IMR-90 (cell line): ENCODE measurements at regions not wholly inside any gene's neighbourhood (a gene's known extent, or its start where the extent isn't known, plus 50 kb on each side); places are given as distances from the start of the nearest gene placed in this dataset.

Experiments
- ATAC-seq: fragments of 200-7000 bp; cut with Tn5 transposase; 2 replicates; pipeline ENCODE4 v1.9.1; 2020; ENCODE audit warnings: low read depth, mild to moderate bottlenecking, moderate library complexity
- BruUV-seq: library from RNA; stranded (reverse); fragments of 400-500 nt; replicated peaks from 2 replicates; lab custom pipeline; 2021; lab: Mats Ljungman, UMichigan
- CTCF ChIA-PET: fragments of 300-600 bp; formaldehyde crosslinking; extraction: SDS; loops from one replicate; lab custom pipeline; 2021; ENCODE audit warnings: antibody characterized with exemption; lab: Yijun Ruan, JAX
- POLR2A ChIA-PET: fragments of 300-600 bp; sonication (Branson Sonifier 250); formaldehyde crosslinking; loops from one replicate; lab custom pipeline; 2022; ENCODE audit warnings: antibody characterized with exemption; ENCODE audit not compliant: unreplicated experiment; lab: Charles Lee
- DNase-seq: peaks from one replicate; pipeline ENCODE4 v3.0.0; 2013
- H2AFZ ChIP-seq: replicated peaks from 2 replicates; pipeline ENCODE3; 2013; ENCODE audit warnings: low read length, mild to moderate bottlenecking; ENCODE audit not compliant: poor library complexity
- H2AK5ac ChIP-seq: 2 replicates; pipeline ENCODE4 v1.6.1; 2013; ENCODE audit warnings: low read depth, low read length, inconsistent platforms
- H2AK9ac ChIP-seq: replicated peaks from 2 replicates; pipeline ENCODE3; 2013; ENCODE audit warnings: mild to moderate bottlenecking, low read depth, low read length, moderate library complexity; ENCODE audit not compliant: poor library complexity
- H2BK120ac ChIP-seq: 2 replicates; pipeline ENCODE4 v1.6.1; 2013; ENCODE audit warnings: low read depth, low read length, inconsistent platforms
- H2BK15ac ChIP-seq: 3 replicates; pipeline ENCODE4 v1.6.1; 2013; ENCODE audit warnings: low read depth, low read length, inconsistent platforms
- H2BK20ac ChIP-seq: 2 replicates; pipeline ENCODE4 v1.6.1; 2013; ENCODE audit warnings: low read depth, mild to moderate bottlenecking, inconsistent platforms, low read length, moderate library complexity
- H2BK5ac ChIP-seq: 2 replicates; pipeline ENCODE4 v1.6.1; 2013; ENCODE audit warnings: mild to moderate bottlenecking, low read depth, low read length, inconsistent platforms; ENCODE audit not compliant: poor library complexity, severe bottlenecking
- H3K14ac ChIP-seq: replicated peaks from 2 replicates; pipeline ENCODE4 v1.6.1; 2013; ENCODE audit warnings: low read depth, low read length, inconsistent platforms
- H3K18ac ChIP-seq: 2 replicates; pipeline ENCODE4 v1.6.1; 2013; ENCODE audit warnings: low read depth, low read length, control low read depth
- H3K23ac ChIP-seq: 2 replicates; pipeline ENCODE4 v1.6.1; 2013; ENCODE audit warnings: low read depth, low read length, inconsistent platforms
- H3K27ac ChIP-seq: 2 replicates; pipeline ENCODE4 v1.5.1; 2013; ENCODE audit warnings: mild to moderate bottlenecking, control low read depth, low read length; ENCODE audit not compliant: insufficient read depth
- H3K27me3 ChIP-seq: 2 replicates; pipeline ENCODE4 v1.6.1; 2013; ENCODE audit warnings: low read length; ENCODE audit not compliant: control insufficient read depth, insufficient read depth
- H3K36me3 ChIP-seq: 2 replicates; pipeline ENCODE4 v1.6.1; 2013; ENCODE audit warnings: low read length, mixed read lengths; ENCODE audit not compliant: control insufficient read depth, insufficient read depth
- H3K4ac ChIP-seq: 2 replicates; pipeline ENCODE4 v1.6.1; 2013; ENCODE audit warnings: low read depth, low read length, inconsistent platforms
- H3K4me1 ChIP-seq: 2 replicates; pipeline ENCODE4 v1.6.1; 2013; ENCODE audit warnings: low read length, mixed read lengths; ENCODE audit not compliant: control insufficient read depth, insufficient read depth
- H3K4me2 ChIP-seq: 2 replicates; pipeline ENCODE4 v1.6.1; 2013; ENCODE audit warnings: low read depth, mild to moderate bottlenecking, control low read depth, low read length, moderate library complexity
- H3K4me3 ChIP-seq: 2 replicates; pipeline ENCODE4 v1.5.1; 2013; ENCODE audit warnings: low read depth, mild to moderate bottlenecking, control low read depth, low read length, moderate library complexity; ENCODE audit not compliant: insufficient read depth
- H3K56ac ChIP-seq: 2 replicates; pipeline ENCODE4 v1.6.1; 2013; ENCODE audit warnings: low read length, inconsistent platforms; ENCODE audit not compliant: insufficient read depth; ENCODE audit errors: extremely low read depth
- H3K79me1 ChIP-seq, 2 experiments: 2 replicates each; pipeline ENCODE4 v1.6.1; 2013; ENCODE audit warnings: low read length in 2 of 2, inconsistent platforms in 1 of 2, low read depth in 1 of 2
- H3K9ac ChIP-seq: 2 replicates; pipeline ENCODE4 v1.6.1; 2013; ENCODE audit warnings: low read depth, low read length, control low read depth
- H3K9me1 ChIP-seq: 2 replicates; pipeline ENCODE4 v1.6.1; 2013; ENCODE audit warnings: low read length, inconsistent platforms; ENCODE audit not compliant: insufficient read depth
- H3K9me3 ChIP-seq: 2 replicates; pipeline ENCODE4 v1.6.1; 2013; ENCODE audit warnings: low read length; ENCODE audit not compliant: control insufficient read depth, insufficient read depth
- H4K20me1 ChIP-seq: 2 replicates; pipeline ENCODE4 v1.6.1; 2013; ENCODE audit warnings: low read length, inconsistent platforms; ENCODE audit not compliant: insufficient read depth
- H4K5ac ChIP-seq: 2 replicates; pipeline ENCODE4 v1.6.1; 2013; ENCODE audit warnings: mild to moderate bottlenecking, low read depth, low read length, control low read depth
- H4K8ac ChIP-seq, 2 experiments: 2 replicates each; pipeline ENCODE4 v1.6.1; 2013; ENCODE audit warnings: low read depth in 2 of 2, low read length in 2 of 2, control low read depth in 1 of 2, inconsistent platforms in 1 of 2
- H4K91ac ChIP-seq: 2 replicates; pipeline ENCODE4 v1.6.1; 2013; ENCODE audit warnings: low read depth, low read length, inconsistent platforms; ENCODE audit not compliant: insufficient read depth
- BHLHE40 ChIP-seq: fragments of 150-350 bp; IDR thresholded peaks from 2 replicates; pipeline ENCODE4 v1.6.1; 2016; ENCODE audit warnings: mild to moderate bottlenecking, low read depth, low read length
- CEBPB ChIP-seq: IDR thresholded peaks from 2 replicates; pipeline ENCODE4 v1.6.1; 2012; ENCODE audit warnings: low read depth, low read length, improper control_type of control experiment
- CHD1 ChIP-seq: IDR thresholded peaks from 2 replicates; pipeline ENCODE4 v1.6.1; 2012; ENCODE audit warnings: low read depth, low read length, improper control_type of control experiment
- CTCF ChIP-seq: conservative IDR thresholded peaks from 2 replicates; pipeline ENCODE4 v1.5.1; 2012; ENCODE audit warnings: mild to moderate bottlenecking, low read depth, low read length, improper control_type of control experiment
- ELK1 ChIP-seq: fragments of 150-350 bp; IDR thresholded peaks from 2 replicates; pipeline ENCODE4 v1.6.1; 2016; ENCODE audit warnings: low read depth, mild to moderate bottlenecking, low read length, moderate library complexity, borderline replicate concordance
- FOS ChIP-seq: fragments of 150-350 bp; IDR thresholded peaks from 2 replicates; pipeline ENCODE4 v1.6.1; 2016; ENCODE audit warnings: low read depth, low read length
- MAFK ChIP-seq: IDR thresholded peaks from 2 replicates; pipeline ENCODE4 v1.6.1; 2012; ENCODE audit warnings: low read depth, low read length, improper control_type of control experiment
- MAZ ChIP-seq: IDR thresholded peaks from 2 replicates; pipeline ENCODE4 v1.6.1; 2012; ENCODE audit warnings: low read depth, mild to moderate bottlenecking, low read length, improper control_type of control experiment, moderate library complexity, borderline replicate concordance
- MXI1 ChIP-seq: IDR thresholded peaks from 2 replicates; pipeline ENCODE4 v1.6.1; 2012; ENCODE audit warnings: low read depth, mild to moderate bottlenecking, low read length, moderate library complexity, borderline replicate concordance
- NFE2L2 ChIP-seq: fragments of 150-350 bp; IDR thresholded peaks from 2 replicates; pipeline ENCODE4 v1.6.1; 2016; ENCODE audit warnings: low read depth, mild to moderate bottlenecking, low read length
- POLR2A ChIP-seq: IDR thresholded peaks from 2 replicates; pipeline ENCODE4 v1.6.1; 2012; ENCODE audit warnings: mild to moderate bottlenecking, low read depth, low read length
- RAD21 ChIP-seq: IDR thresholded peaks from 2 replicates; pipeline ENCODE4 v1.6.1; 2012; ENCODE audit warnings: low read length, improper control_type of control experiment
- RCOR1 ChIP-seq: IDR thresholded peaks from 2 replicates; pipeline ENCODE4 v1.6.1; 2012; ENCODE audit warnings: mild to moderate bottlenecking, low read length, improper control_type of control experiment; ENCODE audit not compliant: insufficient replicate concordance
- RFX5 ChIP-seq: IDR thresholded peaks from 2 replicates; pipeline ENCODE4 v1.8.0; 2012; ENCODE audit warnings: low read depth, mild to moderate bottlenecking, low read length, moderate library complexity
- SMC3 ChIP-seq: fragments of 150-350 bp; IDR thresholded peaks from 2 replicates; pipeline ENCODE4 v1.6.1; 2016; ENCODE audit warnings: low read depth, mild to moderate bottlenecking, antibody characterized with exemption, low read length, moderate library complexity
- WGBS, 2 experiments: methylation state at CpG; one replicate each; pipeline versions ENCODE4 v1.1.5 to v1.1.7; 2013; ENCODE audit warnings: missing lambda C conversion rate in 2 of 2; ENCODE audit not compliant: insufficient read length in 1 of 2; ENCODE audit errors: extremely low coverage in 2 of 2; 5-methylcytosine and 5-hydroxymethylcytosine counted together
- dilution Hi-C: fragments of 300-500 bp; cut with HindIII; formaldehyde crosslinking; loops from one replicate; pipeline ENCODE4 v1.14.3; 2018; ENCODE audit warnings: low sequenced_read_pairs; ENCODE audit not compliant: unreplicated experiment
- in situ Hi-C: fragments of 300-500 bp; cut with MboI; formaldehyde crosslinking; loops from 3 replicates; pipeline ENCODE4 v1.14.3; 2019; ENCODE audit warnings: low sequenced_read_pairs, inconsistent platforms, mixed read lengths
- intact Hi-C: fragments of 100-400 bp; cut with micrococcal nuclease; formaldehyde crosslinking; loops from 2 replicates; pipeline ENCODE4 v1.10.0; 2022
- TF ChIP-seq, protein P1 (sequence below): fragments of 150-350 bp; IDR thresholded peaks from 2 replicates; pipeline ENCODE4 v1.6.1; 2017; ENCODE audit warnings: mild to moderate bottlenecking, antibody characterized with exemption, low read length, low read depth

DNA sequence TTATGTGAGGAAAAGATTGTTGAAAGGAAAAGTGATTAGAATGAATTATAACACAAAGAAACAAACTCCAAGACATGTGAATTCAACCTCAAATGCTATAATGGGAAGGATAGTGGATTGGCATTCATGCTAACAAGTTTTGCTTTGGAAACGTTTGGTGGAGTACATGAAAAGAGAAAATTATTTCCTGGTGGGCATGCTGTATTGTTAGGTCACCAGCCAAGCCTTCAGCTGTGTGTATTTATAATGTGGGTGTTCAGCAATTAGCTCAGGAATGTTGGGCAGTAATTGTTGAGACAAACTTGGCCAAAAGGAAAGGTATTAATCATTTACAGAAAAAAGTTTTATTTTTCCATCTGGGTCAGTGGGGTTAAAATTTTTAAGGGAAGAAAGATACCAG is 198.9 kb upstream of the ARSJ start:
- Histone ChIP-seq H3K9me3 (peaks cover 7% of the 10 kb centered on the region), H3K36me3 (no peaks in the 10 kb centered on the region), H3K4me3 (no peak overlapping the region), H3K4ac (no peak overlapping the region), H2AFZ (no peak overlapping the region), H4K20me1 (no peaks in the 10 kb centered on the region), H3K79me1 (no peaks in the 10 kb centered on the region; a peak in 1 of 4 replicates), H2BK20ac (no peak overlapping the region), H2AK9ac (no peak overlapping the region), H3K23ac (no peak overlapping the region), H4K8ac (no peak overlapping the region), H2AK5ac (no peak overlapping the region), H3K4me1 (0 out of 2 replicates have a peak, but pooled peaks cover 2% of the 10 kb centered on the region), H2BK15ac (no peak overlapping the region), H3K4me2 (no peak overlapping the region), H3K9ac (no peak overlapping the region), H2BK5ac (no peak overlapping the region), H3K27me3 (no peaks in the 10 kb centered on the region), H3K14ac (0 out of 2 replicates have a peak overlapping the region, but pooled peaks have one; percentile 31), H4K5ac (no peak overlapping the region), H3K9me1 (no peaks in the 10 kb centered on the region; the same call in 1 of the 2 replicates), H3K18ac (no peak overlapping the region), H3K56ac (no peak overlapping the region), H3K27ac (no peak overlapping the region), H4K91ac (no peak overlapping the region), H2BK120ac (no peak overlapping the region)
- dilution Hi-C loops = no loop called here
- ChIA-PET CTCF (interaction anchor here (0.9 kb wide), 1 partner anchor 200 kb away, joined by 3 read pairs; no protein-coding TSS in a partner anchor), POLR2A (no interaction called here)
- no TSS peak for BruUV-seq
- in situ Hi-C loops = no loop called here
- DNase-seq = no peak
- no peak for ATAC-seq
- intact Hi-C loops = no loop called here
- TF ChIP-seq CHD1 (no peak), ELK1 (no peak), FOS (no peak), SMC3 (no peak), MAFK (no peak), CTCF (no peak), MXI1 (no peak), RCOR1 (no peak), RAD21 (no peak), BHLHE40 (no peak), RFX5 (no peak), POLR2A (no peak), NFE2L2 (no peak), CEBPB (no peak), MAZ (no peak)
- TF ChIP-seq, protein P1, sequence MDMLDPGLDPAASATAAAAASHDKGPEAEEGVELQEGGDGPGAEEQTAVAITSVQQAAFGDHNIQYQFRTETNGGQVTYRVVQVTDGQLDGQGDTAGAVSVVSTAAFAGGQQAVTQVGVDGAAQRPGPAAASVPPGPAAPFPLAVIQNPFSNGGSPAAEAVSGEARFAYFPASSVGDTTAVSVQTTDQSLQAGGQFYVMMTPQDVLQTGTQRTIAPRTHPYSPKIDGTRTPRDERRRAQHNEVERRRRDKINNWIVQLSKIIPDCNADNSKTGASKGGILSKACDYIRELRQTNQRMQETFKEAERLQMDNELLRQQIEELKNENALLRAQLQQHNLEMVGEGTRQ = no peak
- no CpG with 5 or more reads among the region's 1 CpG for WGBS, 2 experiments
